HepG2 (cell line): ENCODE measurements at regions not wholly inside any gene's neighbourhood (a gene's known extent, or its start where the extent isn't known, plus 50 kb on each side); places are given as distances from the start of the nearest gene placed in this dataset.
"Not testable (repeated sequence)": the region's sequence is repeated elsewhere in the genome, so short reads cannot be mapped to it uniquely, and the experiment has no call there.

ENCODE experiments used
- ATAC-seq: fragments of 200-7000 bp; cut with Tn5 transposase; 3 replicates; pipeline ENCODE4 v1.9.1; 2020; ENCODE audit warnings: mild to moderate bottlenecking, moderate library complexity
- BruUV-seq: library from RNA; stranded (reverse); fragments of 400-500 nt; replicated peaks from 2 replicates; lab custom pipeline; 2021; lab: Mats Ljungman, UMichigan
- CTCF ChIA-PET: fragments of 300-600 bp; formaldehyde crosslinking; extraction: SDS; loops from one replicate; lab custom pipeline; 2021; ENCODE audit warnings: low total read pairs, inconsistent platforms, low intra/inter-chr PET ratio; lab: Yijun Ruan, JAX
- POLR2A ChIA-PET: fragments of 350-600 bp; sonication (Branson Sonifier 250); formaldehyde crosslinking; loops from one replicate; lab custom pipeline; 2020; ENCODE audit warnings: antibody characterized with exemption, inconsistent platforms; lab: Yijun Ruan, JAX
- DNase-seq: peaks from one replicate; pipeline ENCODE4 v3.0.0-alpha.2; 2015; ENCODE audit warnings: low spot score
- FAIRE-seq: peaks from 3 replicates; lab custom pipeline; 2011; peaks lifted over from hg19 to GRCh38; lab: Jason Lieb, UNC
- H2AFZ ChIP-seq: one replicate; pipeline ENCODE4 v1.6.1; 2011; ENCODE audit warnings: low read length, inconsistent platforms
- H3K27ac ChIP-seq: fragments of 300-600 bp; 3 replicates; pipeline ENCODE4 v1.8.0; 2011; ENCODE audit warnings: mixed run types, mild to moderate bottlenecking, mixed read lengths, low read length, inconsistent platforms; ENCODE audit not compliant: insufficient read depth; ENCODE audit errors: extremely low read length
- H3K27me3 ChIP-seq, 2 experiments: fragments of 200-600 bp in 1 of 2; 2 replicates in 1 of 2; 3 replicates in 1 of 2; pipeline versions ENCODE4 v1.6.0 to v1.8.0; 2011; ENCODE audit warnings: low read length in 2 of 2, mild to moderate bottlenecking in 2 of 2, moderate library complexity in 2 of 2, inconsistent platforms in 1 of 2; ENCODE audit not compliant: insufficient read depth in 2 of 2, control insufficient read depth in 1 of 2
- H3K36me3 ChIP-seq, 2 experiments: fragments of 200-600 bp in 1 of 2; replicated peaks in 1 of 2; 2 replicates in 1 of 2; 3 replicates in 1 of 2; pipeline versions ENCODE4 v1.5.1 to v1.8.0; 2011; ENCODE audit warnings: low read length in 2 of 2, inconsistent platforms in 1 of 2; ENCODE audit not compliant: insufficient read depth in 2 of 2, control insufficient read depth in 1 of 2
- H3K4me1 ChIP-seq: 2 replicates; pipeline ENCODE4 v1.5.1; 2012; ENCODE audit warnings: low read length, inconsistent platforms; ENCODE audit not compliant: insufficient read depth
- H3K4me2 ChIP-seq: 2 replicates; pipeline ENCODE4 v1.6.0; 2011; ENCODE audit warnings: low read depth, low read length, inconsistent platforms
- H3K4me3 ChIP-seq, 3 experiments: fragments of 200-600 bp in 1 of 3; sonication (generic), shearing (Covaris generic) in 1 of 3; replicated peaks in 1 of 3; 2 replicates each; pipeline ENCODE4 v1.5.1; 2011 to 2016; ENCODE audit warnings: low read length in 3 of 3, inconsistent platforms in 2 of 3, low read depth in 2 of 3, mild to moderate bottlenecking in 2 of 3, control low read depth in 1 of 3, mixed read lengths in 1 of 3; ENCODE audit not compliant: insufficient read depth in 1 of 3
- H3K79me2 ChIP-seq: one replicate; pipeline ENCODE4 v1.6.1; 2011; ENCODE audit warnings: low read length, inconsistent platforms; ENCODE audit not compliant: insufficient read depth
- H3K9ac ChIP-seq: 2 replicates; pipeline ENCODE4 v1.6.0; 2011; ENCODE audit warnings: mild to moderate bottlenecking, low read depth, low read length, inconsistent platforms; ENCODE audit not compliant: insufficient read depth
- H3K9me3 ChIP-seq: 2 replicates; pipeline ENCODE4 v1.5.1; 2012; ENCODE audit warnings: mild to moderate bottlenecking, low read length
- H4K20me1 ChIP-seq: 2 replicates; pipeline ENCODE4 v1.6.0; 2011; ENCODE audit warnings: inconsistent platforms, mild to moderate bottlenecking, low read length, moderate library complexity; ENCODE audit not compliant: insufficient read depth
- MAX ChIP-seq: IDR thresholded peaks from 2 replicates; pipeline ENCODE4 v1.6.1; 2012; ENCODE audit warnings: inconsistent platforms
- STAG1 ChIP-seq: sonication (generic); formaldehyde crosslinking; IDR thresholded peaks from 2 replicates; pipeline ENCODE4 v1.4.0; 2020; ENCODE audit warnings: missing genetic modification reagents
- STAT6 ChIP-seq: sonication (generic); formaldehyde crosslinking; IDR thresholded peaks from 2 replicates; pipeline ENCODE4 v1.4.0; 2020; ENCODE audit warnings: missing genetic modification reagents, mild to moderate bottlenecking, borderline replicate concordance
- TFE3 ChIP-seq: IDR thresholded peaks from 2 replicates; pipeline ENCODE4 v1.6.1; 2016
- ZSCAN20 ChIP-seq: sonication (generic); formaldehyde crosslinking; IDR thresholded peaks from 2 replicates; pipeline ENCODE4 v1.4.0; 2020; ENCODE audit warnings: missing genetic modification reagents, mild to moderate bottlenecking, borderline replicate concordance
- WGBS: methylation state at CpG from one replicate; pipeline ENCODE4 v1.1.6; 2017; ENCODE audit warnings: low lambda C conversion rate; 5-methylcytosine and 5-hydroxymethylcytosine counted together
- in situ Hi-C: cut with HindIII; loops from 2 replicates; pipeline ENCODE4 v1.10.0; 2017; ENCODE audit warnings: low pct_unique_long_range_greater_than_20kb; ENCODE audit not compliant: extremely low pct_ligation_motif_present
- intact Hi-C: fragments of 100-400 bp; cut with micrococcal nuclease; formaldehyde crosslinking; loops from one replicate; pipeline ENCODE4 v1.10.0; 2022; ENCODE audit not compliant: unreplicated experiment

GRCh38 chr3:157581956-157582636 is 78.9 kb upstream of the VEPH1 start:
- WGBS = 28% methylated on average over 13 of the region's 13 CpGs
- in situ Hi-C loops, BruUV-seq, H3K4me3 ChIP-seq, H3K4me2 ChIP-seq, CTCF ChIA-PET, H3K36me3 ChIP-seq, POLR2A ChIA-PET, H4K20me1 ChIP-seq, H3K4me1 ChIP-seq, H3K9me3 ChIP-seq, H3K27ac ChIP-seq, H3K79me2 ChIP-seq, intact Hi-C loops, H2AFZ ChIP-seq, FAIRE-seq, ATAC-seq, H3K27me3 ChIP-seq, H3K9ac ChIP-seq: not testable (repeated sequence)
- peak; percentile 17 for DNase-seq
- TF ChIP-seq STAG1 (CRISPR knock-in tag) = peak; percentile 42

GRCh38 chr3:157581371-157581770 is 78.2 kb upstream of the VEPH1 start:
- H3K4me2 ChIP-seq = no peak overlapping the region
- no peaks in the 10 kb centered on the region for H4K20me1 ChIP-seq
- no peak overlapping the region for H3K4me3 ChIP-seq
- H3K36me3 ChIP-seq = no peaks in the 10 kb centered on the region
- no peak for TF ChIP-seq MAX
- no peak for TF ChIP-seq STAT6
- no peak for TF ChIP-seq ZSCAN20
- TF ChIP-seq TFE3 (CRISPR knock-in tag) = no peak
- H3K79me2 ChIP-seq = no peaks in the 10 kb centered on the region
- intact Hi-C loops = no loop called here
- no peak for DNase-seq
- H3K4me1 ChIP-seq = no peaks in the 10 kb centered on the region
- FAIRE-seq = no peak
- H3K27me3 ChIP-seq = no peaks in the 10 kb centered on the region
- in situ Hi-C loops = no loop called here
- no peaks in the 10 kb centered on the region for H3K9me3 ChIP-seq
- no peak overlapping the region for H3K27ac ChIP-seq
- H2AFZ ChIP-seq = no peak overlapping the region
- ChIA-PET POLR2A (no interaction called here), CTCF (no interaction called here)
- no peak for ATAC-seq
- H3K9ac ChIP-seq = no peak overlapping the region
- BruUV-seq = no TSS peak
- WGBS = 0% methylated on average over 5 of the region's 5 CpGs
